ENCODE measurements at regions not wholly inside any gene's neighbourhood (a gene's known extent, or its start where the extent isn't known, plus 50 kb on each side); places are given as distances from the start of the nearest gene placed in this dataset.
"Not testable (repeated sequence)": the region's sequence is repeated elsewhere in the genome, so short reads cannot be mapped to it uniquely, and the experiment has no call there.

DNA sequence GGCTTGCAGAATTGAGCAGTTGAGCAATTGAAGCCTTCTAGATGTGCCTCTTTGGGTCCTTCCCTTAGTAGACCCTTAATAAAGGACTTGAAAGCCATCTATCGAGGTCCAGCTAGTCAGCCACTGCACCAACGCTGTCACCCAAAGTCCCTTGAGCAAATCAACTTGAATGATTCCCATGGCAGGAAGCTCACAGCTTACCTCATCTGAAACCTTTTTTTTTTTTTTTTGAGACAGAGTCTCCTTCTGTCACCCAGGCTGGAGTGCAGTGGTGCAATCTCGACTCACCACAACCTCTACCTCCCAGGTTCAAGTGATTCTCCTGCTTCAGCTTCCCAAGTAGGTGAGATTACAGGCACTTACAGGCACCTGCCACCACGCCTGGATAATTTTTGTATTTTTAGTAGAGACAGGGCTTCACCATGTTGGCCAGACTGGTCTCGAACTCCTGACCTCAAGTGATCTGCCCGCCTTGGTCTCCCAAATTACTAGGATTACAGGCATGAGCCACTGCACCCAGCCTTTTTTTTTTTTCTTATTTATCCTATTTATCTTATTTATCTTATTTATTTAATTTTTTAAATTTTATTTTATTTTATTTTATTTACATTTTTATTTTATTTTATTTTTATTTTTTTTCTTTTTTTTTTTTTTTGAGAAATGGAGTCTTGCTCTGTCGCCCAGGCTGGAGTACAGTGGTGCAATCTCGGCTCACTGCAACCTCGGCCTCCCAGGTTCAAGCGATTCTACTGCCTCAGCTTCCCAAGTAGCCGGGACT, 143.8 kb downstream of the NUFIP1 start:
- not testable (repeated sequence) for TF ChIP-seq CTCF, POLR2A (IDR thresholded peaks at IDR 0.05)

Measured in thyroid gland (tissue), 4 donors.